Fibroblast of gingiva (primary cell): ENCODE measurements at regions not wholly inside any gene's neighbourhood (a gene's known extent, or its start where the extent isn't known, plus 50 kb on each side); places are given as distances from the start of the nearest gene placed in this dataset.

Source experiments
- DNase-seq: peaks from one replicate; pipeline ENCODE4 v3.0.0-alpha.2; 2011; ENCODE audit warnings: low read depth

DNA sequence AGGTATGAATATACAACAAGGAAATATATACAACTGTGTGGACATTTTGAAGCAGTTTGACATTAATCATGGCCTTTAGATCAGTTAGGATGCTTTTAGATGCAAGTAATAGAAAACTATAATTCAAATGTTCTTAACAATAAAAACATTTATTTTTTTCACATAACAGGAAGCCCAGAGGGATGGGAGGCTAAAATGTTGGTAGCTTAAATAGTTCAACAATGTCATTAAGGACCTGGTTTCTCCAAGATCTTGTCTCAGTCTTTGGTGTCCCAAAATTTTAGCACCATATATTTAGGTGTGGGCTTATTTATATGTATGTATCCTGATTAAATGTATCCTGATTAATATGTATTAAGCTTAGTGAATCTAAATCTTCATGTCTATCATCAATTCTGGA lies 292.4 kb downstream of the NUAK1 start:
- no peak for DNase-seq

DNA sequence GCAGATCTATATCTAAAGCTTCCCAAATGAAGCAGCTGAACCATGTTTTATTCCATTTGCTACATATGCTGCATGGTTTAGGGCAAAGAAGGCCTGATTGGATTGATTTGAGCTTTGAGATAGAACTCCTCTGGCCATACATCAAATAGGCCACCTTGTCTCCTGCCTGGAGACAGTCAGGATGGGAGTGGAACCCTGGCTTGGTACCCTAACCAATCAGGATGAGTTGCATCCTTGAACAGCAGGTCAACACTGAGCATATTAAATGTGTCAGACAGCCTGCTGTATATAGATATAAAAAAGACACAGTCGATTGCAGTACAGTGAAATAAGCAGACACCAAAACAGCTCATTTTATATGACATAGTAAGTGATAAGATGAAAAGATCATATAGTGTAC lies 291.7 kb downstream of the NUAK1 start:
- DNase-seq, result no peak

DNA sequence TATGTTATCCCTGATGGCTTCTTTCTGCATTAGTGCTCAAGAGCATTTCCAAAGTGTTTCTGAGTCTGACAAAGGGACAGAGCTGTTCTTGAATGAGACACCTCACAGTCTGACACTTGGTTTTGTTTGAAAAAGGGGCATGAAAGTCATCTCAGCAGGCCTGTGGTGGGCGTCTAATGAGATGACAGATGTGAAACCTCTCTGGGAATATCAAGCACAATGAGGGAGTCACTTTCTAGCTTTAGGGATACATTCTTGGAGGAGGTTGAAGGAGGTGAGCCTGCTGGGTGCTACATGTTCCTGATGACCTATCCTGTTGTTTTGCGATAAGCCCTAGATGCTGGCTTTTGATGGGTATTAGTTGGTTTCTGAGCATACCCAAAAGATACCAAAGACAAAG lies 290.5 kb downstream of the NUAK1 start:
- no peak for DNase-seq

DNA sequence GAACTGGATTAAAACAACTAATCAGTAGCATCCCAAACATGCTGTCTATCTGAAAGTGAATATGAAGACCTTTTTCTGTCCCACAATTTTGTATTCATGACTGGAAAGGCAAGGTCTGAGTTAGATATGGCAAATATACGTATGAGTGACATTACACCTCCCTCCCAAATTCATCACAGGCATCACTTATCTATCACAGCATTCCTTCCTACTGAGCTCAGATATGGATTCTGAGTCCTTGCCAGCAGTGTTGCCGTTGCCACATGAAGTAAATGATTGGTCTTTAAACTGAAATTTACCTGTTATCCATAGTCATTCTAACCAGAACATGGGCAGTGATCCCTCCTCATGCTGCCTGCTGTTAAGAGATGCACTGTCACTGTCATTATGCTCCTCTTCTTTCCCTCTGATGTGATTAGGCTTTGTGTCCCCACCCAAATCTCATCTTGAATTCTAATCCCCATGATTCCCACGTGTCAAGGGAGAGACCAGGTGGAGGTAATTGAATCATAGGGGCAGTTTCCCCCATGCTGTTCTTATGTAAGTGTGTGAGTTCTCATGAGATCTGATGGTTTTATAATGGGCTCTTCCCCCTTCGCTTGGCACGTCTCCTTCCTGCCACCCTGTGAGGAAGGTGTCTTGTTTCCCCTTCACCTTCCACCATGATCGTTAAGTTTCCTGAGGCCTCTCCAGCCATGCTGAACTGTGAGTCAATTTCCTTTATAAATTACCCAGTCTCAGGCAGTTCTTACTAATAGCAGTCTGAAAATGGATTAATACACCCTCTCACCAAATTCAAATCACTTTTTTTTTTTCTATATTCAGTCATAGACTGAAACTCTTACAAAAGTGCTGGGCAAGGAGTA lies 288.4 kb downstream of the NUAK1 start:
- DNase-seq, result no peak

DNA sequence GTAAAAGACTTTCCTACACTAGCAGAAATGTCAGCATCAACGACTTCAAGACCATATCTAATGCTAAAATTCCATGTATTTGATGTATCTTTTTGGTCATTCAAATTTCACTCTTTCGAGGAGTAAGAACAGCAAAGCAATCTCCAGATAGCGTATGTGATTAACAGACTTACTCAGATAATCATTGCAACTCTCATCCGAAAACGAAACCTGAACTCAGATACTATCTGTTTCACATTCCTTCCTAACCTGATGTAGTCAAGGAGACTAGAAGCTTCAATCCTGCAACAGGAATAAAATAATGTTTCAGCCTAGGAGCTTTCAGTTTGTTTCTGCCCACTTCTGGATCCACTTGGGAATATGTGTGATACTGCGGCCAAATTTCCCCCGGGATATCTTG lies 286.3 kb downstream of the NUAK1 start:
- DNase-seq, result no peak

GRCh38 chr12:105852951-105853350 lies 285.8 kb downstream of the NUAK1 start:
- DNase-seq, result no peak

- no peak for DNase-seq
Observed at GRCh38 chr12:105854071-105854470, 284.7 kb downstream of the NUAK1 start.

- DNase-seq, result no peak
Observed at GRCh38 chr12:105855361-105856047, 283.2 kb downstream of the NUAK1 start.

DNA sequence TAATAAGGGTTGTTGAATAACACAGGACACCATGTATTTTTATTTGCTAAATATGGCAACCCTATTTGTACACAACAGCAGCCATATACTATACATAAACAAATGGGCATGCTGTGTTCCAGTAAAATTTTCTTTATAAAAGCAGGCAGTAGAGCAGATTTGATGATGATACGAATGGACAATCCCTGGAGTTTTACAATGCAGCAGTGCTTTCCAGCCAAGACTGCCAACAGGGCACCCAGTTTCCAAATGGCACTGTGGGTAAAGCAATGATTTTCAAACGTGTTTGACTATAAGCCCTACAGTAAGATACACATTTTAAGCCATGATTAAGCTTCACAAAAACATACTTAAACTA lies 282.7 kb downstream of the NUAK1 start:
- no peak for DNase-seq

- no peak for DNase-seq
Observed at GRCh38 chr12:105858981-105859710, 279.6 kb downstream of the NUAK1 start.

DNA sequence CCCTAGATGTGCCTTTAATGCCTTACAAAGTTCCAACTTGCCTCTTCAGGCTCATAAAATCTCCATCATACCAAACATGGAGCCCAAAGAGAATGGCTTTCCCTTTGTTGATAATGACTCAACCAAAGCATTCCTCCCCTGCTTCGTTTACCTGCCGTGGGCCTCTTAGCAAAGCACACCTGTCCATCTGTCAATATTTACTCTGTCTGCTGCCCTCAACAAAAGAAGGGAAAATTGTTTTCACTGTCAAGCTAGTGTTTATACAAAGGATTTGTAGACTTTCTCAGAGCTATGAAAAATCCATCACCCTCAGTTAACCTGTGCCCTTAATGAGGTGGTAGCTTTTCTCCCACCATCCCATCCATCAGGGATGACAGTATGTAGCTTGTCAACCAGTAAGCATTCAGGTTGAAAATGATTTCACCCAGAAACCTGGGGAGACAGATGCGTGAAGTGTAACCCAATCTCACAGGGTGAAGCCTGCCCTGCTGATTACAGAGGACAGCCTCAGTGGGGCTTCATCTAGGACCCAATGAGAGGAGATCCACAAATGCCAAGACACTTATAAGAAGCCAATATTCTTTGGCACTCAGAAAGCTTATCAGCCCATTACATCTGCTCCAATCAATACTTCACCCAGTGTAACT lies 278.1 kb downstream of the NUAK1 start:
- DNase-seq, result no peak

GRCh38 chr12:105861227-105861626 lies 277.5 kb downstream of the NUAK1 start:
- DNase-seq, result no peak

DNA sequence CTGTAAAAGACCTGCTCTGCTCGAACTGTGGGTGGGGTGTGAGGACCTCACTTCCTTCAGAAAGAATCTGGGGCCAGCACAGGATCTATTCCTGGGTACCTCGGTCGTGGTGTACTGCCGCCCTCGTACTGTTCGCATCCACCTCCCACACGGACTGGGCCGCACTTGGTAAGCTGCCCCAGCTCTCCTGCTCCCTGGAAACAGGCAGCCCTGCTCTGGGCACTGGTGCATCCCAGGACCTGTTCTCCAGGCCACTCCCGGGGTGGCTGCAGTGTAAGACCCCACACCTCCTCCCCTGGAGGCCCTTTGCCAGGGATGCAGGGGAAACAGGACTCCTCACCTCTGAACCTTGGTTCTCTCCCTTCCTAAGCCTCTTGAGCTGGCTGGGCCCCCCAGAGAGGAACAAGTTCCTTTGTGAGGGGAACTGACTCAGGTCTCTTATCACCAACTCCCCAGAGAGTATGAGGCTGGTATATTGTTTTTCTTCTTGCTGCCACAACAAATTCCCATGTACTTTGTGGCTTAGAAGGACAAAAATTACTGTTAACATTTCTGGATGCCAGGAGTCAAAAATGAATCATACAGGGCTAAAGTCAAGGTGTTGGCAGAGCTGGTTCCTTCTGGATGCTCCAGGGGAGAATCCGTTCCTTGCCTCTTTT lies 276.5 kb downstream of the NUAK1 start:
- no peak for DNase-seq

DNA sequence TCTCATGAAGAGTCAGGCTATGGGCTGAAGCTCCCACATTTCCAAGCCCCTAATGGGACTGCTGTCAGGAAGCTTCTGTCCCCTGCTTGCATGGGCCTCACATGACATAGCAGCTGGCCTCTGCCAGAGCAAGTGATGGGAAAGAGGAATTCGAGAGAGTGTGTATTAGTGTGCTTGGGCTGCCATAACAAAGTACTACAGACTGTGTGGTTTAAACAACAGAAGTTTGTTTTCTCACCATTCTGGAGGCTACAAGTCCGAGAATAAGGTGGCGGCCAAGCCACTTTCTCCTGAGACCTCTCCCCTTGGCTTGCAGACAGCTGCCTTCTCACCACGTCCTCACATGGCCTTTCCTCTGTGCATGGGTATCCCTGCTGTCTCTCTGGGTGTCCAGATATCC lies 274.4 kb downstream of the NUAK1 start:
- no peak for DNase-seq

DNA sequence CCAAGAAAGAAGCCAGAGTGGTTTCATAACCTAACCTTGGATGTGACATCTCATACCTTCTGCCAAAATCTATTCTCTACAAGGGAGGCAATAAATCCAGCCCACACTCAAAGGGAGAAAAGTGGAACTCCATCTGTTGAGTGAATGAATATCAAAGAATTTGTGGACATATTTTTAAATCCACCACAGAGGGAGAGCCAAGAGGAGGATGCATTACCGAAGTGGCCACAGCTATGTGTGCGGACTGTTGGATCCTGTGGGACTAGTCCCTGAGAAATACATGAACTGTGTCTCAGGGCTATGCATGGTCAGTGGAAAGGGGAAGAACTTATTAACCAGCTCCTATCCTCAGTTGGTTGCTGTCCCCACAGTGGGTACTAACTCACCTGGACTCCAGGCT lies 273.9 kb downstream of the NUAK1 start:
- no peak for DNase-seq

- no peak for DNase-seq
Observed at GRCh38 chr12:105865886-105866285, 272.9 kb downstream of the NUAK1 start.

DNA sequence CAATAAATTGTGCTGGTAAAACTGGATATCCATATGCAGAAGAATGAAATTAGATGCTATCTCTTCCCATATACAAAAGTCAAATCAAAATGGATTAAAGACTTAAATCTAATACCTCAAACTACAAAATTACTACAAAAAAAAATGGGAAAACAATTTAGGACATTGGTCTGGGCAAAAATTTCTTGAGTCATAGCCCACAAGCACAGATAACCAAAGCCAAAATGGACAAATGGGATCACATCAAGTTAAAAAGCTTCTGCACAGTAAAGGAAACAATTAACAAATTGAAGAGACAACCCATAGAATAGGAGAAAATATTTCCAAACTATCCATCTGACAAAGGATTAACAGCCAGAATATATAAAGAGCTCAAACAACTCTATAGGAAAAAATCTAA lies 264.6 kb downstream of the NUAK1 start:
- DNase-seq, result no peak

- no peak for DNase-seq
Observed at GRCh38 chr12:105876396-105876927, 262.3 kb downstream of the NUAK1 start.

DNA sequence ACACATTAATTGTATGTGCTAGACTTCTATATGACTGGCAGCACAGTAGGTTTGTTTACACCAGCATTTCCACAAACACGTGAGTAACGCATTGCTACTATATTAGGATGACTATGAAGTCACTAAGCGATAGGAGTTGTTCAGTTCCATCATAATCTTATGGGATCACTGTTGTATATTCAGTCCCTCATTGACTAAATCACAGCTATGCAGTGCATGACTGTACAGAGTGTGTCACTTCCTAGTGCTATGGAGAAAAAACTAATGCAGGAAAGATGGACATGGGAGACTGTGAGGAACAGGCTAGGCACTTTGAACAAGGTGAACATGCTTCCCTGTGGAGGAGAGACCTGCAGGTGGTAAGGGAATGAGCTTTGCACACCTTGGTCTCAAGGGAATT lies 259.8 kb downstream of the NUAK1 start:
- DNase-seq, result no peak

DNA sequence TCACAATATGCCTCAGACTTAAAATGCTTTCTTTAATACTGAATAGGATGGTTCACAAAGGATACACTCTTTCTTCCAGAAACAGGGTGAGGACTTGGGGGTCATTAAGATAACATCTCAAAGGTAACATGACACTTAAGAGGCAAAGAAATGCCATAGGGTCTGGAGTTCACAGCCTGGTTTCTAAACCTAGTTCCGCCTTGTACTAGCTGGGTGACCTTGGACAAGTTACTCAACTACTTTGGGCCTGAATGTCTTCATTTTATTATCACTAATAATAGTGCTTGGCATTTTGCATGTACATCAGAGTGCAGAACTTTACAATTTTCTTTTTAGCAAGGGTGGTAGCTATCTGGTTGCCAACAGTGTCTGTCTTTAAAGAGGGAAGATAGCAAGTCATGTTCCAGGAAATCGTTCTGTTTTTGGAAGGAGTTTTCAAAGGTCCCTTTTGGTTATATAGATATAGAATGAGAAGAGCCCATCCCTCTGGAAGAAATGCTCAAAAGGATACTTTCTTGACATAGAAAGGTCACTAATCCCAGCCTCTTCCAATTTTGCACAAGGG lies 257.8 kb downstream of the NUAK1 start:
- no peak for DNase-seq

- DNase-seq, result peak; percentile 4
Observed at GRCh38 chr12:105882404-105882803, 256.4 kb downstream of the NUAK1 start.
